Amniotic epithelial cell (primary cell): ENCODE measurements at regions not wholly inside any gene's neighbourhood (a gene's known extent, or its start where the extent isn't known, plus 50 kb on each side); places are given as distances from the start of the nearest gene placed in this dataset.
"Not testable (repeated sequence)": the region's sequence is repeated elsewhere in the genome, so short reads cannot be mapped to it uniquely, and the experiment has no call there.

Experiments
- DNase-seq: peaks from one replicate; pipeline ENCODE4 v3.0.0-alpha.2; 2010; ENCODE audit warnings: low read depth

GRCh38 chrX:43225626-43226328 is 430.3 kb upstream of the MAOA start:
- no peak for DNase-seq

GRCh38 chrX:43238461-43238945 is 417.6 kb upstream of the MAOA start:
- DNase-seq: no peak

GRCh38 chrX:43239356-43239755 is 416.7 kb upstream of the MAOA start:
- DNase-seq: no peak

- no peak for DNase-seq
Observed at GRCh38 chrX:43255596-43255995, 400.5 kb upstream of the MAOA start.

GRCh38 chrX:43266487-43266886 is 389.6 kb upstream of the MAOA start:
- DNase-seq: no peak

GRCh38 chrX:43267652-43268051 is 388.4 kb upstream of the MAOA start:
- no peak for DNase-seq

- DNase-seq: no peak
Observed at GRCh38 chrX:43269201-43269600, 386.9 kb upstream of the MAOA start.

GRCh38 chrX:43277879-43278278 is 378.2 kb upstream of the MAOA start:
- DNase-seq: no peak

GRCh38 chrX:43278440-43278839 is 377.7 kb upstream of the MAOA start:
- DNase-seq: no peak

GRCh38 chrX:43279341-43279808 is 376.7 kb upstream of the MAOA start:
- DNase-seq: no peak

- no peak for DNase-seq
Observed at GRCh38 chrX:43283187-43283586, 372.9 kb upstream of the MAOA start.

- DNase-seq: not testable (repeated sequence)
Observed at GRCh38 chrX:43311625-43312024, 344.5 kb upstream of the MAOA start.

- DNase-seq: no peak
Observed at GRCh38 chrX:43313035-43313434, 343.1 kb upstream of the MAOA start.

GRCh38 chrX:43314525-43314924 is 341.6 kb upstream of the MAOA start:
- DNase-seq: no peak

- DNase-seq: no peak
Observed at GRCh38 chrX:43315622-43316021, 340.5 kb upstream of the MAOA start.

- DNase-seq: no peak
Observed at GRCh38 chrX:43316146-43316545, 340.0 kb upstream of the MAOA start.

- DNase-seq: no peak
Observed at GRCh38 chrX:43317378-43317777, 338.7 kb upstream of the MAOA start.

- DNase-seq: no peak
Observed at GRCh38 chrX:43328358-43328946, 327.6 kb upstream of the MAOA start.

- DNase-seq: no peak
Observed at GRCh38 chrX:43333543-43333942, 322.6 kb upstream of the MAOA start.

GRCh38 chrX:43345166-43345565 is 310.9 kb upstream of the MAOA start:
- no peak for DNase-seq

GRCh38 chrX:43349363-43349762 is 306.7 kb upstream of the MAOA start:
- peak; percentile 10 for DNase-seq

- no peak for DNase-seq
Observed at GRCh38 chrX:43350935-43351334, 305.2 kb upstream of the MAOA start.

- DNase-seq: no peak
Observed at GRCh38 chrX:43357741-43358140, 298.4 kb upstream of the MAOA start.

GRCh38 chrX:43373032-43373431 is 283.1 kb upstream of the MAOA start:
- DNase-seq: no peak
